ENCODE measurements at regions not wholly inside any gene's neighbourhood (a gene's known extent, or its start where the extent isn't known, plus 50 kb on each side); places are given as distances from the start of the nearest gene placed in this dataset.

DNA sequence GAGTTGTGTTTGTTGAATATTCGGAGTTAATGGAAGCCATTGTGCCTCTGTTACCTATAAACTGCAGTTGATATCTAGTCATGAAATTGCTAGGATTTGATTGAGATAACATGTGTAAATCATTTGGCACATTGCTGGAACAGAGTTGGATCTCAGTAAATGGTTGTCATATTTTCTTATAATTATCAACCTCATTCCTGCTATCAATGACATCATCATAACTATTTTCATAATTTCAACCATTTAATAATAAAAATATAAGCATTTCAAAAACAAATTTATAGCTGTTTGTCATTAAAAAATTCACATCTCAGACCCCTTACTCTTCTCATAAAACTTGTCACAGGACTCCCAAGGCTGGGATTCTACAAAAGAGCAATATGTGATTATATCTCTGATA is 133.4 kb downstream of the PTGER3 start:
- no peaks in the 10 kb centered on the region for H3K79me2 ChIP-seq (ENCODE audit: control insufficient read depth, insufficient read depth, low read length)
- TF ChIP-seq EZH2 (IDR thresholded peaks at IDR 0.05; ENCODE audit: low read length) = no peak
- TF ChIP-seq, protein P1, sequence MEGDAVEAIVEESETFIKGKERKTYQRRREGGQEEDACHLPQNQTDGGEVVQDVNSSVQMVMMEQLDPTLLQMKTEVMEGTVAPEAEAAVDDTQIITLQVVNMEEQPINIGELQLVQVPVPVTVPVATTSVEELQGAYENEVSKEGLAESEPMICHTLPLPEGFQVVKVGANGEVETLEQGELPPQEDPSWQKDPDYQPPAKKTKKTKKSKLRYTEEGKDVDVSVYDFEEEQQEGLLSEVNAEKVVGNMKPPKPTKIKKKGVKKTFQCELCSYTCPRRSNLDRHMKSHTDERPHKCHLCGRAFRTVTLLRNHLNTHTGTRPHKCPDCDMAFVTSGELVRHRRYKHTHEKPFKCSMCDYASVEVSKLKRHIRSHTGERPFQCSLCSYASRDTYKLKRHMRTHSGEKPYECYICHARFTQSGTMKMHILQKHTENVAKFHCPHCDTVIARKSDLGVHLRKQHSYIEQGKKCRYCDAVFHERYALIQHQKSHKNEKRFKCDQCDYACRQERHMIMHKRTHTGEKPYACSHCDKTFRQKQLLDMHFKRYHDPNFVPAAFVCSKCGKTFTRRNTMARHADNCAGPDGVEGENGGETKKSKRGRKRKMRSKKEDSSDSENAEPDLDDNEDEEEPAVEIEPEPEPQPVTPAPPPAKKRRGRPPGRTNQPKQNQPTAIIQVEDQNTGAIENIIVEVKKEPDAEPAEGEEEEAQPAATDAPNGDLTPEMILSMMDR (optimal IDR thresholded peaks at IDR 0.05 in 1 of 3, IDR thresholded peaks at IDR 0.05 in 1 of 3, conservative IDR thresholded peaks at IDR 0.05 in 1 of 3; ENCODE audit: extremely low read depth in 1 of 3, insufficient read depth in 2 of 3, low read length in 3 of 3) = no peak
- no peaks in the 10 kb centered on the region for H3K9me1 ChIP-seq (ENCODE audit: control insufficient read depth, extremely low read depth, insufficient read depth, low read length)
- no peaks in the 10 kb centered on the region for H3K36me3 ChIP-seq (ENCODE audit: control insufficient read depth in 2 of 2, extremely low read depth in 1 of 2, insufficient read depth in 2 of 2, low read length in 2 of 2)
- H3K9ac ChIP-seq (ENCODE audit: control insufficient read depth, extremely low read depth, insufficient read depth, low read length) = no peak overlapping the region
- no peaks in the 10 kb centered on the region for H4K20me1 ChIP-seq (ENCODE audit: control insufficient read depth, extremely low read depth, insufficient read depth, low read length)
- H3K4me1 ChIP-seq (ENCODE audit: control insufficient read depth, extremely low read depth, insufficient read depth, low read length) = no peaks in the 10 kb centered on the region
- no peaks in the 10 kb centered on the region for H3K9me3 ChIP-seq (ENCODE audit: control insufficient read depth, low read depth, low read length)
- H3K4me2 ChIP-seq (ENCODE audit: control insufficient read depth, extremely low read depth, insufficient read depth, low read depth, low read length) = no peak overlapping the region
- H3K27ac ChIP-seq (ENCODE audit: control insufficient read depth, insufficient read depth, low read length) = no peak overlapping the region
- H2AFZ ChIP-seq (ENCODE audit: control insufficient read depth, low read length) = no peak overlapping the region
- no peak overlapping the region for H3K4me3 ChIP-seq (ENCODE audit: control insufficient read depth in 2 of 3, extremely low read depth in 1 of 3, insufficient read depth in 2 of 3, low read depth in 1 of 3, low read length in 3 of 3)
- dilution Hi-C loops (cut with MboI; ENCODE audit: extremely low pct_ligation_motif_present, low sequenced_read_pairs) = no loop called here
- DNase-seq (ENCODE audit: low read depth, low spot score) = no peak
- no peak for FAIRE-seq
- H3K27me3 ChIP-seq (ENCODE audit: control insufficient read depth, extremely low read depth, insufficient read depth, low read length) = no peaks in the 10 kb centered on the region

DNA sequence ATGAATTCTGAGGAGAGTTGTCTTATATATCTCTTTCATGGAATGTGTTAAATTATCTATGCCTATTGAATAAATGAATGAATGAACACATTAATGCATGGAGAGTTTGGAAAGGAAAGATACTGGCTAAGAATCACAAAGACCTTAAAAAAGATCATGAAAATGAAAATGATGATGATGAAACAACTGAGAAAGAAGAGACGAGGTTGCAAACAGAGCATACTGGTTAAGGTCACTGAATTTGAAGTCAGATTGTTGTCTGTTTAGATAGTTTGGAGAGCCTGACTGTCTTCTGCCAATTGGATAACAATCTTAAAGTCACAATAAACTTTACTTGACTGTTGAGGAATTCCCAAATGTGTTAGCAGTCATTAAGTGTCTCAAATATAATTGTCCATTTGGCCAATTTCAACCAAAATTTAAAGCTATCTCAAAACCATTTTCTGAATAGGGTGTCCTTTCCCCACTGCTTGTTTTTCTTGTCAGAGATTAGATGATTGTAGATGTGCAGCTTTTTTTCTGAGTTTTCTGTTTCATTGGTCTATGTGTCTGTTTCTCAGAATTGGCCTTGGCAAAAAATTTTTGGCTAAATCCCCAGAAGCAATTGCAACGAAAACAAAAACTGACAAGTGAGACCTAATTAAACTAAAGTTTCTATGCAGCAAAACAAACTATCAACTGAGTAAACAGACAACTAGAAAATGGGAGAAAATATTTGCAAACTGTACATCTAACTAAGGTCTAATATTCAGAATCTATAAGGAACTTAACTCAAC is 132.2 kb downstream of the PTGER3 start:
- H2AFZ ChIP-seq (ENCODE audit: control insufficient read depth, low read length) = no peak overlapping the region
- dilution Hi-C loops (cut with MboI; ENCODE audit: extremely low pct_ligation_motif_present, low sequenced_read_pairs) = no loop called here
- DNase-seq (ENCODE audit: low read depth, low spot score) = no peak

More for the DNA sequence above, 132.2 kb downstream of the PTGER3 start:
- FAIRE-seq = no peak
- Histone ChIP-seq H3K27ac (ENCODE audit: control insufficient read depth, insufficient read depth, low read length) (no peak overlapping the region), H3K9ac (ENCODE audit: control insufficient read depth, extremely low read depth, insufficient read depth, low read length) (no peak overlapping the region), H3K4me1 (ENCODE audit: control insufficient read depth, extremely low read depth, insufficient read depth, low read length) (no peaks in the 10 kb centered on the region), H3K4me3 (ENCODE audit: control insufficient read depth in 2 of 3, extremely low read depth in 1 of 3, insufficient read depth in 2 of 3, low read depth in 1 of 3, low read length in 3 of 3) (no peak overlapping the region), H3K36me3 (ENCODE audit: control insufficient read depth in 2 of 2, extremely low read depth in 1 of 2, insufficient read depth in 2 of 2, low read length in 2 of 2) (no peaks in the 10 kb centered on the region), H3K4me2 (ENCODE audit: control insufficient read depth, extremely low read depth, insufficient read depth, low read depth, low read length) (no peak overlapping the region), H3K9me1 (ENCODE audit: control insufficient read depth, extremely low read depth, insufficient read depth, low read length) (no peaks in the 10 kb centered on the region), H3K9me3 (ENCODE audit: control insufficient read depth, low read depth, low read length) (no peaks in the 10 kb centered on the region), H3K27me3 (ENCODE audit: control insufficient read depth, extremely low read depth, insufficient read depth, low read length) (no peaks in the 10 kb centered on the region), H4K20me1 (ENCODE audit: control insufficient read depth, extremely low read depth, insufficient read depth, low read length) (no peaks in the 10 kb centered on the region), H3K79me2 (ENCODE audit: control insufficient read depth, insufficient read depth, low read length) (no peaks in the 10 kb centered on the region)
- TF ChIP-seq EZH2 (IDR thresholded peaks at IDR 0.05; ENCODE audit: low read length) = no peak
- TF ChIP-seq, protein P1 (optimal IDR thresholded peaks at IDR 0.05 in 1 of 3, IDR thresholded peaks at IDR 0.05 in 1 of 3, conservative IDR thresholded peaks at IDR 0.05 in 1 of 3; ENCODE audit: extremely low read depth in 1 of 3, insufficient read depth in 2 of 3, low read length in 3 of 3) = no peak
